Mammary epithelial cell (primary cell): ENCODE measurements at regions not wholly inside any gene's neighbourhood (a gene's known extent, or its start where the extent isn't known, plus 50 kb on each side); places are given as distances from the start of the nearest gene placed in this dataset.

Experiments used
- EZH2 ChIP-seq: IDR thresholded peaks from 2 replicates; pipeline ENCODE4 v1.6.1; 2012; ENCODE audit warnings: low read length, inconsistent platforms, borderline replicate concordance
- TF ChIP-seq, protein P1 (sequence below), 2 donors: IDR thresholded peaks in 1 of 2; conservative IDR thresholded peaks in 1 of 2; 2 replicates each; pipeline ENCODE4 v1.5.1; 2011 to 2012; ENCODE audit warnings: inconsistent platforms in 2 of 2, low read length in 2 of 2, mild to moderate bottlenecking in 2 of 2, control low read depth in 1 of 2, low read depth in 1 of 2; ENCODE audit not compliant: insufficient read depth in 1 of 2; ENCODE audit errors: extremely low read depth in 1 of 2

DNA sequence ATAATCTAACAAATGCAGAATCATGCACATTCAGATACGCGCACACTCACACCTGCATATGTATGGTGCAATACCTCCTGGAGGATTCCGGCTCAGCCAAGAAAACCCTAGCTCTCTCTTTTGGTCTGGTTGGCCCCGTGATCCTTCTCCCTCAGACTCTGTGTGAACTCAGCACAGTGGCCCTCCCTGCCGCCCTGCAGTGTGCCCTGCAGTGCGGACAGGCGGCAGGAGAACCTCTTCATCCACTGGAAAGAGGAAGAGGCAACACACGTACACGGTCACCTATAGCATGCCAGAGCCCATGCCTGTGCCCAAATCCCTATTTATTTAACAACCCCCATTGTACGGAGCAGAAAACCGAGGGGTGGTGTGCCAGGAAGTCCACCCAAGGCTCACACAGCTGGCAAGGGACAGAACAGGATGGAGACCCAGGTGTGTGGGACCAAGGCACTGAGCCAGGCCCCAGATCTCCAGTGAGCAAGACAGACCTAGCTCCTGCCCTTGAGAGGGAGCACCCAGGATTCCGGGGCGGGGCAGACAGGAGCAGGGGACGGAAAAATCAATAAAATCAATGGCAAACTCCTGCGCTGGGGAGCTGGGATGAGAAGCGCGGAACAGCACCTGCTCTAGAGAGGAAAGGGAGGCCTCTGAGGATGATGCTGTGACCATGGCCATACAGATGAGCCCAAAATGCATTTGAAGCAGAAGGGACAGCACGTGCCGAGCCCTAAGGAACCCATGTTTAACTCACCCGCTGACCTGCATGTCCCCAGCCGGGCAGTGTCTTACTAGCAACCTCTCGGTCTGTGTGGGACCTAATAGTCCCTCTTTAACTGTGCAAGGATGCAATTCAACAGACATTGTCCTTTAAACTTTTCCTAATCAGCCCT lies 54.7 kb upstream of the CIBAR2 start:
- TF ChIP-seq, protein P1, sequence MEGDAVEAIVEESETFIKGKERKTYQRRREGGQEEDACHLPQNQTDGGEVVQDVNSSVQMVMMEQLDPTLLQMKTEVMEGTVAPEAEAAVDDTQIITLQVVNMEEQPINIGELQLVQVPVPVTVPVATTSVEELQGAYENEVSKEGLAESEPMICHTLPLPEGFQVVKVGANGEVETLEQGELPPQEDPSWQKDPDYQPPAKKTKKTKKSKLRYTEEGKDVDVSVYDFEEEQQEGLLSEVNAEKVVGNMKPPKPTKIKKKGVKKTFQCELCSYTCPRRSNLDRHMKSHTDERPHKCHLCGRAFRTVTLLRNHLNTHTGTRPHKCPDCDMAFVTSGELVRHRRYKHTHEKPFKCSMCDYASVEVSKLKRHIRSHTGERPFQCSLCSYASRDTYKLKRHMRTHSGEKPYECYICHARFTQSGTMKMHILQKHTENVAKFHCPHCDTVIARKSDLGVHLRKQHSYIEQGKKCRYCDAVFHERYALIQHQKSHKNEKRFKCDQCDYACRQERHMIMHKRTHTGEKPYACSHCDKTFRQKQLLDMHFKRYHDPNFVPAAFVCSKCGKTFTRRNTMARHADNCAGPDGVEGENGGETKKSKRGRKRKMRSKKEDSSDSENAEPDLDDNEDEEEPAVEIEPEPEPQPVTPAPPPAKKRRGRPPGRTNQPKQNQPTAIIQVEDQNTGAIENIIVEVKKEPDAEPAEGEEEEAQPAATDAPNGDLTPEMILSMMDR (conservative IDR thresholded peaks at IDR 0.05 in 1 of 2, IDR thresholded peaks at IDR 0.05 in 1 of 2; ENCODE audit: extremely low read depth in 1 of 2, insufficient read depth in 1 of 2, low read depth in 1 of 2, low read length in 2 of 2) = no peak
- TF ChIP-seq EZH2 = no peak
